Fibroblast of pulmonary artery (primary cell): ENCODE measurements at regions not wholly inside any gene's neighbourhood (a gene's known extent, or its start where the extent isn't known, plus 50 kb on each side); places are given as distances from the start of the nearest gene placed in this dataset.
"Not testable (repeated sequence)": the region's sequence is repeated elsewhere in the genome, so short reads cannot be mapped to it uniquely, and the experiment has no call there.

Experiments
- DNase-seq: peaks from one replicate; pipeline ENCODE4 v3.0.0-alpha.2; 2010; ENCODE audit warnings: low read depth
- H3K4me3 ChIP-seq: replicated peaks from 2 replicates; pipeline ENCODE4 v1.5.1; 2011; ENCODE audit warnings: low read depth, mild to moderate bottlenecking, control low read depth, low read length, moderate library complexity
- TF ChIP-seq, protein P1 (sequence below): IDR thresholded peaks from 2 replicates; pipeline ENCODE4 v1.5.1; 2011; ENCODE audit warnings: mild to moderate bottlenecking, control low read depth, low read length, inconsistent platforms; ENCODE audit errors: missing control alignments

GRCh38 chr2:12008425-12009061 lies 262.1 kb downstream of the LPIN1 start:
- no peak overlapping the region for H3K4me3 ChIP-seq
- TF ChIP-seq, protein P1, sequence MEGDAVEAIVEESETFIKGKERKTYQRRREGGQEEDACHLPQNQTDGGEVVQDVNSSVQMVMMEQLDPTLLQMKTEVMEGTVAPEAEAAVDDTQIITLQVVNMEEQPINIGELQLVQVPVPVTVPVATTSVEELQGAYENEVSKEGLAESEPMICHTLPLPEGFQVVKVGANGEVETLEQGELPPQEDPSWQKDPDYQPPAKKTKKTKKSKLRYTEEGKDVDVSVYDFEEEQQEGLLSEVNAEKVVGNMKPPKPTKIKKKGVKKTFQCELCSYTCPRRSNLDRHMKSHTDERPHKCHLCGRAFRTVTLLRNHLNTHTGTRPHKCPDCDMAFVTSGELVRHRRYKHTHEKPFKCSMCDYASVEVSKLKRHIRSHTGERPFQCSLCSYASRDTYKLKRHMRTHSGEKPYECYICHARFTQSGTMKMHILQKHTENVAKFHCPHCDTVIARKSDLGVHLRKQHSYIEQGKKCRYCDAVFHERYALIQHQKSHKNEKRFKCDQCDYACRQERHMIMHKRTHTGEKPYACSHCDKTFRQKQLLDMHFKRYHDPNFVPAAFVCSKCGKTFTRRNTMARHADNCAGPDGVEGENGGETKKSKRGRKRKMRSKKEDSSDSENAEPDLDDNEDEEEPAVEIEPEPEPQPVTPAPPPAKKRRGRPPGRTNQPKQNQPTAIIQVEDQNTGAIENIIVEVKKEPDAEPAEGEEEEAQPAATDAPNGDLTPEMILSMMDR, result no peak
- DNase-seq, result peak; percentile 28

DNA sequence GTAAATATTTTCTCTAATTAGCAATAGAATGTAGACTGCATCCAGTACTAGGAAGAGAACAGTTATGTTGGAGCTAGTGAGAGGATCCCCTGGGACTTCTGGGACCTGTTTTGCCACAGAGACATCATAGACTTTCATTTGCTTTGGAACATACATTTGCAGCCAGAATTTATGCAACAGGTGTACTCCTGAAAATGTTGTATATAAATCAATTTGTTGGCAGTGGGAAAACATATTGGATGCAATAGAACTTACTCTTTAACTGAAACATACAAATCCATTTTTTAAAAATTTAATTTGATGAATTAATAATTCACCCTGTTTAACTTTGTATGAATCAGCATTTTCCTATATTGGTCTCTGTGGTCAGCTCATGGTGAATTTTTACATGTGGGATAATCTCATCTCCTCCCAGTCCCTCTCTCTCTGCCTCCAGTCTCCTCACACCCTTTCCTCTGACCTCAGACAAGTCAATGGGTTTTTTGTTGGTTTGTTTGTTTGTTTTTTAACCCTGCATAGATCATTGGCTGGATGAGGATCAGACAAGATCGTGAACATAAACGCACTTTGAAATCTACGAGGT lies 263.0 kb downstream of the LPIN1 start:
- TF ChIP-seq, protein P1, result no peak
- no peak for DNase-seq
- no peak overlapping the region for H3K4me3 ChIP-seq

- TF ChIP-seq, protein P1, result no peak
- no peak overlapping the region for H3K4me3 ChIP-seq
- DNase-seq, result no peak
Observed at GRCh38 chr2:12010059-12010458, 263.6 kb downstream of the LPIN1 start.

- no peak for DNase-seq
- H3K4me3 ChIP-seq, result no peak overlapping the region
- TF ChIP-seq, protein P1, result no peak
Observed at GRCh38 chr2:12010779-12011178, 264.3 kb downstream of the LPIN1 start.

DNA sequence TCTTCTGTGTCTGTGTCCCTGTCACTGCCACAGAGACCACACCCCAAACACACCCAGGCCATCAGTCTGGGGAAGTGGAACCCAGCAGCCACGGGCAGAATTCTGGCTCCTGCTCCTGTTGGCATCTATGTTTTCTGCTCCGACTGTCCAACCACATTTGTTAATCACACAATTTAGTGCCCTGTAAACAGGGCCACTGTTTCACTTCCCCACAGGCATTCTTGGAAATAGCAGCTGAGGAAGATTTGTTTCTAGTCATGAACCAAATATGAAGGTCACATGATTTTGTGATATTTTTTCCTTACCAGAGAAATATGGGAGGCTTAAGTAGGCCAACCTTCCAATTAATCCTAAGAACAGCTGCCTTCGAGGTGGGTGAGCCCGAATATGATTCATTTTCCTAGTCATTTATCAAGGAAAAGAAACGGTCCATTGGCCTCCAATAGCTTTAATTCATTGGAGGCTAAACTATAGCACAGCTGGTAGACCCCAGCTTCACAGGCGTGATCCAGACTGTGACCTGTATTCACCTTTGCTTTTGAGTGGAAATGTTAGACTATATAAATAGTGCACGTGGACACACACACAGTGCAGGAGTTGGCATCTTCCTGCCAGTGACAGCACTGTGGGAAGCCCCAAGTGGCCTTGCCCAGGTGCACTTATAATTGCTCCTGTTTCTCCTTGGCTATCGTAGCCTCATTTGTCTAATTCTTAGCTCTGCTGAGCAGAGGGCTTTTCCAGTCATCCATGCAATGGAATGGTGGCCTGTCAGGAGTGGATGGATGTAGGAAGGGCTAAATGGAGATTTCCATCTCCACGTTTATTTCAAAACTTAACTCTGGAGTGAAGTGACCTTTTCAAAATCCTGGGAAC lies 267.9 kb downstream of the LPIN1 start:
- H3K4me3 ChIP-seq, result no peak overlapping the region
- TF ChIP-seq, protein P1, result no peak
- no peak for DNase-seq

GRCh38 chr2:12017499-12018157 lies 271.2 kb downstream of the LPIN1 start:
- TF ChIP-seq, protein P1, result no peak
- DNase-seq, result no peak
- H3K4me3 ChIP-seq, result no peak overlapping the region

GRCh38 chr2:12018726-12019125 lies 272.3 kb downstream of the LPIN1 start:
- not testable (repeated sequence) for DNase-seq, H3K4me3 ChIP-seq
